ENCODE measurements at regions not wholly inside any gene's neighbourhood (a gene's known extent, or its start where the extent isn't known, plus 50 kb on each side); places are given as distances from the start of the nearest gene placed in this dataset.

DNA sequence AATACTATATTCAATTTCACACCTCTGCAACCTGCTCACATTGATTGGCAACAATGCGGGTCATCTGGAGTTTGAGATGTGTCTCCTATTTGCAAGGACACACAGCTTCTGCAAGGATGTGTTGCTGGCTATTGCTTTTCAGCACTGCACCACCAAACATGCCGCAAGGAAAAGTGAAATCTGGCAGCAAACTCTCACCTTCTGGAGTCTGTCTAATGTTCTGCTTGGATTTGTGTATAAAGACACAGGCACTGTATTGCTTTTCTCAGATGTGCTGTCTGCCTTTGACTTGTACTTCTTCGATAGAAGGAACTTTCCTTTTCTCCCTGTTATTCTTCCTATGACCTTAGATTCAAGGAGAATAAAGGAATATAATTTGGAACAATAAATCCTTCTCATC is 138.6 kb upstream of the EPHA4 start:
- DNase-seq (ENCODE audit: low spot score) = no peak
- Mint-ChIP-seq H3K36me3 (ENCODE audit: low read depth) (no peaks in the 10 kb centered on the region), H3K27me3 (ENCODE audit: low read depth) (no peaks in the 10 kb centered on the region), H3K9me3 (no peaks in the 10 kb centered on the region), H3K27ac (no peak overlapping the region), H3K4me3 (no peak overlapping the region), H3K4me1 (ENCODE audit: low read depth) (no peaks in the 10 kb centered on the region)

DNA sequence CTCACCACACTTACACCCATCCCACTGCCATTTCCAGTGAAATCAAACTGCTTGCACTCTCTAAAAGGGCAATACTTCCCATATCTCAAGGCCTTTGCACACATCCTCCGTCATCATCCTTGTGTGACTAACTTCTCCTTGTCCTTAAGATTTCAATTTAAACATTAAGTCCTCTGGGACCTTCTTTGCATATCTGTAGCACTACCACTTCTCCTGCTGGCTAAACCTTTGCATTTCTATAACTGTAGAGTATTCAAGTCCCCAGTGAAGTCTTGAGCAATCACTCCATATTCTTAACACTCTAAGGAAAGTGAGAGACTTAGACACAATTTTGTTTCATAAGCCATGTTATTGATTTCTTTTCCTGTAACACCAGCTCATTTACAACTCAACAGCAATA is 136.8 kb upstream of the EPHA4 start:
- H3K9me3 Mint-ChIP-seq = no peaks in the 10 kb centered on the region
- no peak for DNase-seq (ENCODE audit: low spot score)
- H3K4me3 Mint-ChIP-seq = no peak overlapping the region
- H3K4me1 Mint-ChIP-seq (ENCODE audit: low read depth) = no peaks in the 10 kb centered on the region
- H3K27me3 Mint-ChIP-seq (ENCODE audit: low read depth) = no peaks in the 10 kb centered on the region
- H3K36me3 Mint-ChIP-seq (ENCODE audit: low read depth) = no peaks in the 10 kb centered on the region
- H3K27ac Mint-ChIP-seq = no peak overlapping the region

DNA sequence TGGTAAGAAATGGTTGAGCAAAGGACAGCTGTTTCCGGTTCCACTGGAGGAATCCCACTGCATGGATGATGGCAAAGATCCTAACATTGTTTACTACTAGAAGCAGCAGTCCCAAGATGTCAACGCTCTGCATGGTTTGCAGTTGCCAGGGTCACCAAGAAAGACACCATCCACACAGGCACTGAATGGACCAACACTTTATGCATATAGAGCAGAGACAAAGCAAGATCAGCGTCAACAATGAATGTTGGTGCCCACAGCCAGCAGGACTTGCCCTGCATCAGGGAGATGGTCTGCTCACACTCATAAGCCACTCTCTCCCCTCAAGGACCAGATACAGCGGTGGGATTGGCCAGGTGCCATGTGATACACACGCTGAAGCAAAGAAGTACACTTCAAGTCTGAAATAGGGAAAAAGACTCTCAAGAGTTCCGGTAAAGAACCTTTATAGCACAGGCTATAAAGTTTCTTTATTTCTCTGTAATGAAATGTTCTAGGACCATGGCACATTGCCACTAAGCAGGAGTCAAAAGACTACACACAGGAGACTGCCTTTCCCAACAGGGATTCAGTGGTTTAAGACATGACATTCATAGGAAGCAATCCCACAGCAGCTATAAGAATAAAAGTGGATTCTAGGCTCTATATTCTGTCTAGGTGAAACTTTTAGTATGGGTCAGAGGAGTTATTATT is 133.2 kb upstream of the EPHA4 start:
- no peaks in the 10 kb centered on the region for H3K4me1 Mint-ChIP-seq (ENCODE audit: low read depth)
- H3K36me3 Mint-ChIP-seq (ENCODE audit: low read depth) = no peaks in the 10 kb centered on the region
- DNase-seq (ENCODE audit: low spot score) = no peak
- no peaks in the 10 kb centered on the region for H3K27me3 Mint-ChIP-seq (ENCODE audit: low read depth)
- no peaks in the 10 kb centered on the region for H3K9me3 Mint-ChIP-seq
- H3K27ac Mint-ChIP-seq = no peak overlapping the region
- H3K4me3 Mint-ChIP-seq = no peak overlapping the region

- no peak for DNase-seq (ENCODE audit: low spot score)
- no peaks in the 10 kb centered on the region for H3K9me3 Mint-ChIP-seq
Observed at GRCh38 chr2:221704442-221704841, 132.3 kb upstream of the EPHA4 start.

GRCh38 chr2:221693365-221693764 is 121.3 kb upstream of the EPHA4 start:
- H3K4me1 Mint-ChIP-seq (ENCODE audit: low read depth) = no peaks in the 10 kb centered on the region
- H3K36me3 Mint-ChIP-seq (ENCODE audit: low read depth) = no peaks in the 10 kb centered on the region
- no peaks in the 10 kb centered on the region for H3K9me3 Mint-ChIP-seq
- H3K27me3 Mint-ChIP-seq (ENCODE audit: low read depth) = no peaks in the 10 kb centered on the region
- H3K27ac Mint-ChIP-seq = no peak overlapping the region
- DNase-seq (ENCODE audit: low spot score) = no peak
- no peak overlapping the region for H3K4me3 Mint-ChIP-seq

More at GRCh38 chr2:221704442-221704841, 132.3 kb upstream of the EPHA4 start:
- H3K4me1 Mint-ChIP-seq (ENCODE audit: low read depth) = no peaks in the 10 kb centered on the region
- H3K27me3 Mint-ChIP-seq (ENCODE audit: low read depth) = no peaks in the 10 kb centered on the region
- no peak overlapping the region for H3K27ac Mint-ChIP-seq
- H3K4me3 Mint-ChIP-seq = no peak overlapping the region
- H3K36me3 Mint-ChIP-seq (ENCODE audit: low read depth) = no peaks in the 10 kb centered on the region

GRCh38 chr2:221691571-221691970 is 119.5 kb upstream of the EPHA4 start:
- no peaks in the 10 kb centered on the region for H3K36me3 Mint-ChIP-seq (ENCODE audit: low read depth)
- H3K4me1 Mint-ChIP-seq (ENCODE audit: low read depth) = no peaks in the 10 kb centered on the region
- H3K27ac Mint-ChIP-seq = no peak overlapping the region
- no peaks in the 10 kb centered on the region for H3K27me3 Mint-ChIP-seq (ENCODE audit: low read depth)
- no peaks in the 10 kb centered on the region for H3K9me3 Mint-ChIP-seq
- no peak for DNase-seq (ENCODE audit: low spot score)
- H3K4me3 Mint-ChIP-seq = no peak overlapping the region

DNA sequence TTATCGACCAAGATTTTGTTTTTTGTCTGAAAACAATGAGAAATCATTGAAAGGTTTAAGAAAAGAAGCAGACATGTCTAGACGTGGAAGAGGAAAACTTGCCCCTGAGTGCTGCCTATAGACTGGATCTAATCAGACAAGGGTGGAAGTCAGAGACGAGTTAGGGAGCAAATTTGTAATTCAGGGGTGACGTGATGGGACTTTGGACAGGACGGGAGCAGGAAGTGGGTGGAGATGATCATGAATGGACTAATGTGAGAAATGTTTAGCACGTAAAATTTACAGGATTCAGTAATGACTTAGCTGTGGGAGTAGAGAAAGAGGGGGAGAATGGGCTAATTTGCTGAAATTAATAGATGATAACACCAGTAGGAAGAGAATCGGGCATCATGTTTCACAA is 117.0 kb upstream of the EPHA4 start:
- Mint-ChIP-seq H3K36me3 (ENCODE audit: low read depth) (no peaks in the 10 kb centered on the region), H3K27me3 (ENCODE audit: low read depth) (no peaks in the 10 kb centered on the region), H3K4me1 (ENCODE audit: low read depth) (no peaks in the 10 kb centered on the region), H3K27ac (no peak overlapping the region), H3K4me3 (no peak overlapping the region), H3K9me3 (no peaks in the 10 kb centered on the region)
- DNase-seq (ENCODE audit: low spot score) = no peak

- no peaks in the 10 kb centered on the region for H3K9me3 Mint-ChIP-seq
- H3K4me1 Mint-ChIP-seq (ENCODE audit: low read depth) = no peaks in the 10 kb centered on the region
- no peak overlapping the region for H3K4me3 Mint-ChIP-seq
- DNase-seq (ENCODE audit: low spot score) = no peak
- H3K27me3 Mint-ChIP-seq (ENCODE audit: low read depth) = no peaks in the 10 kb centered on the region
- H3K36me3 Mint-ChIP-seq (ENCODE audit: low read depth) = no peaks in the 10 kb centered on the region
- no peak overlapping the region for H3K27ac Mint-ChIP-seq
Observed at GRCh38 chr2:221680548-221680947, 108.4 kb upstream of the EPHA4 start.

- no peaks in the 10 kb centered on the region for H3K36me3 Mint-ChIP-seq (ENCODE audit: low read depth)
- H3K9me3 Mint-ChIP-seq = no peaks in the 10 kb centered on the region
- no peak for DNase-seq (ENCODE audit: low spot score)
- H3K27me3 Mint-ChIP-seq (ENCODE audit: low read depth) = no peaks in the 10 kb centered on the region
- no peaks in the 10 kb centered on the region for H3K4me1 Mint-ChIP-seq (ENCODE audit: low read depth)
- no peak overlapping the region for H3K27ac Mint-ChIP-seq
- H3K4me3 Mint-ChIP-seq = no peak overlapping the region
Observed at GRCh38 chr2:221677688-221678087, 105.6 kb upstream of the EPHA4 start.

- H3K9me3 Mint-ChIP-seq = no peaks in the 10 kb centered on the region
- H3K27me3 Mint-ChIP-seq (ENCODE audit: low read depth) = no peaks in the 10 kb centered on the region
- no peak for DNase-seq (ENCODE audit: low spot score)
- H3K4me3 Mint-ChIP-seq = no peak overlapping the region
- H3K4me1 Mint-ChIP-seq (ENCODE audit: low read depth) = no peaks in the 10 kb centered on the region
- no peaks in the 10 kb centered on the region for H3K36me3 Mint-ChIP-seq (ENCODE audit: low read depth)
- no peak overlapping the region for H3K27ac Mint-ChIP-seq
Observed at GRCh38 chr2:221676566-221677172, 104.6 kb upstream of the EPHA4 start.

DNA sequence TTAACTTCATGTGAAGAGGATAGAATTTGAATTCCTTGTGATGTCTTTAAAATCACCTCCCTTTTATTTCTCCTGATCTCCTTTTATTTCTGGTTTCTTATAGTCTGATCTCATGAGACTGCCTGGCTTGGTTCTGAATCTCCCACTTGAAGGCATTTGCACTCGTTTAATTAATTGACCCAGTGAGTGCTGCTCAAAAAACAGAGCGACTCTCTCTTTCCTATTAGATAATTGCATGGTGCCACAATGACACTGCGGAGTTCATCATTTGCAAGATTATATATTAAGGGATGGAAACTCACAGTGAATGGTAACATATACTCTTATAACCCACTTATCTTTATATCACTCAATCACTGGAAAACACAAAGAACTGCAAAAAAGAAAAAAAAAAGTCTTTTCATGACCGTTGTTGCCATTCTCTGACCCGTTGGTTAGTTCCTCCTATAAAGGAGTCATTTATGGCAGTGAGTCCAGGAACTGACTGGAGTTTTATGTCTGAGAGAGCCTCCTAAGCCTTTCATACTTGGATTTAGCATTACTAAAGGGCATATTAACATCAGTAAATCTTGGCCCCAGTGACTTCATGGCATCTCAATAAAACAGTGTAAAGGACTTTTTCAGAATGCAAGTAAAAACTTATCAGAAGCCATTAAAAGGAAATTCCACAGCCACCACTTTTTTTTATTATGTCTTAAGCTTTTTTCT is 103.3 kb upstream of the EPHA4 start:
- DNase-seq (ENCODE audit: low spot score) = no peak
- no peak overlapping the region for H3K27ac Mint-ChIP-seq
- no peak overlapping the region for H3K4me3 Mint-ChIP-seq

GRCh38 chr2:221674446-221674845 is 102.3 kb upstream of the EPHA4 start:
- Mint-ChIP-seq H3K4me3 (no peak overlapping the region), H3K27me3 (ENCODE audit: low read depth) (no peaks in the 10 kb centered on the region), H3K4me1 (ENCODE audit: low read depth) (no peaks in the 10 kb centered on the region), H3K9me3 (no peaks in the 10 kb centered on the region), H3K27ac (no peak overlapping the region), H3K36me3 (ENCODE audit: low read depth) (no peaks in the 10 kb centered on the region)
- no peak for DNase-seq (ENCODE audit: low spot score)

More for the DNA sequence above, 103.3 kb upstream of the EPHA4 start:
- H3K9me3 Mint-ChIP-seq = no peaks in the 10 kb centered on the region
- no peaks in the 10 kb centered on the region for H3K4me1 Mint-ChIP-seq (ENCODE audit: low read depth)
- no peaks in the 10 kb centered on the region for H3K27me3 Mint-ChIP-seq (ENCODE audit: low read depth)
- no peaks in the 10 kb centered on the region for H3K36me3 Mint-ChIP-seq (ENCODE audit: low read depth)

- no peak overlapping the region for H3K27ac Mint-ChIP-seq
- no peaks in the 10 kb centered on the region for H3K36me3 Mint-ChIP-seq (ENCODE audit: low read depth)
- H3K4me3 Mint-ChIP-seq = no peak overlapping the region
- no peaks in the 10 kb centered on the region for H3K4me1 Mint-ChIP-seq (ENCODE audit: low read depth)
- H3K9me3 Mint-ChIP-seq = no peaks in the 10 kb centered on the region
- no peak for DNase-seq (ENCODE audit: low spot score)
- no peaks in the 10 kb centered on the region for H3K27me3 Mint-ChIP-seq (ENCODE audit: low read depth)
Observed at GRCh38 chr2:221673248-221673647, 101.1 kb upstream of the EPHA4 start.

DNA sequence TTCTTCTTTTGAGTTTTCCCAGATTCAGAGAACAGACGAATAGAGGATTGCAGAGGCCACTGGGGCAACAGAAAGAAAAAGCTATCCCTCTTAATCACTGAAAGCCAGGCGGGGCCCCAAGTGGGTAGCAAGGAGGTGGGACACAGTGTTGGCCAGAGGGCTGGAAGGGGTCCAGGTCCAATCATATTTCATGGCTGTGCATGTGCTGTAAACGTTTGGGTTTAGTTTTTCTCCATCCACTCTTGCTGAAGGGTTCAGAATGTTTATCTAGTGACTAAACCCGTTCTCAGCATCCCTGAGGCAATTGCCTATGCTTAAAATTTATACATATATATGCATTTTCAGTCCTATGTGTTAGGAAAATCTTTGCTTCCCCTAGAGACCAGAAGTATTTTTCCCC is 99.4 kb upstream of the EPHA4 start:
- no peak for DNase-seq (ENCODE audit: low spot score)
- no peaks in the 10 kb centered on the region for H3K36me3 Mint-ChIP-seq (ENCODE audit: low read depth)
- H3K4me3 Mint-ChIP-seq = no peak overlapping the region
- H3K27me3 Mint-ChIP-seq (ENCODE audit: low read depth) = no peaks in the 10 kb centered on the region
- H3K27ac Mint-ChIP-seq = no peak overlapping the region
- H3K4me1 Mint-ChIP-seq (ENCODE audit: low read depth) = no peaks in the 10 kb centered on the region
- H3K9me3 Mint-ChIP-seq = no peaks in the 10 kb centered on the region
